ENCODE measurements at regions not wholly inside any gene's neighbourhood (a gene's known extent, or its start where the extent isn't known, plus 50 kb on each side); places are given as distances from the start of the nearest gene placed in this dataset.

- no peak overlapping the region for H3K9ac ChIP-seq (ENCODE audit: control insufficient read depth, insufficient read depth, low read length)
- in situ Hi-C loops (cut with MboI), result no loop called here
- no peaks in the 10 kb centered on the region for H3K27me3 ChIP-seq (replicated peaks in 1 of 2; ENCODE audit: control insufficient read depth in 2 of 2, insufficient read depth in 2 of 2, low read length in 1 of 2)
- DNase-seq (ENCODE audit: low read depth, low spot score) (no peak), FAIRE-seq (no peak), ATAC-seq (no peak)
- no peak overlapping the region for H3K4me2 ChIP-seq (ENCODE audit: control insufficient read depth, insufficient read depth)
- ChIA-PET RAD21 (ENCODE audit: unreplicated experiment) (no interaction called here), POLR2A (no interaction called here), SMC1A (ENCODE audit: uncharacterized antibody, unreplicated experiment) (interaction anchor here (1.5 to 2.2 kb wide), 2 partner anchors 14 to 70 kb away, joined by 3 to 5 read pairs; no protein-coding TSS in a partner anchor), CTCF (interaction anchor here (0.8 to 1.4 kb wide), 2 partner anchors 13 to 155 kb away, joined by 3 to 4 read pairs; no protein-coding TSS in a partner anchor)
- WGBS (ENCODE audit: insufficient coverage, insufficient replicate concordance, low lambda C conversion rate, missing lambda C conversion rate), result 96% methylated on average over 4 of the region's 4 CpGs
- intact Hi-C loops (cut with micrococcal nuclease; ENCODE audit: unreplicated experiment), result no loop called here
- H2AFZ ChIP-seq (ENCODE audit: control insufficient read depth, low read depth, low read length), result no peak overlapping the region
- no peak for TF ChIP-seq EED (IDR thresholded peaks at IDR 0.05; ENCODE audit: low read depth)
- no peak for TF ChIP-seq SMAD1 (IDR thresholded peaks at IDR 0.05; ENCODE audit: low read depth, partially characterized antibody)
- no peak for TF ChIP-seq RB1 (IDR thresholded peaks at IDR 0.05; ENCODE audit: borderline replicate concordance)
- H4K20me1 ChIP-seq (ENCODE audit: control insufficient read depth, insufficient read depth), result no peaks in the 10 kb centered on the region
- peaks cover 10% of the 10 kb centered on the region for H3K4me1 ChIP-seq (ENCODE audit: control insufficient read depth, insufficient read depth, low read length)
- H3K9me3 ChIP-seq (replicated peaks; ENCODE audit: control insufficient read depth, insufficient read depth, low read length), result no peaks in the 10 kb centered on the region
- H3K27ac ChIP-seq (ENCODE audit: control insufficient read depth, insufficient read depth), result no peak overlapping the region
- no TSS peak for BruUV-seq (replicated peaks)
- H3K79me2 ChIP-seq (ENCODE audit: control insufficient read depth, insufficient read depth, low read length), result no peaks in the 10 kb centered on the region
- H3K36me3 ChIP-seq (ENCODE audit: control insufficient read depth in 2 of 2, insufficient read depth in 2 of 2, low read length in 1 of 2), result no peaks in the 10 kb centered on the region
- no peak overlapping the region for H3K4me3 ChIP-seq
Measured at GRCh38 chr7:17146621-17147020, 151.8 kb upstream of the AHR start.

DNA sequence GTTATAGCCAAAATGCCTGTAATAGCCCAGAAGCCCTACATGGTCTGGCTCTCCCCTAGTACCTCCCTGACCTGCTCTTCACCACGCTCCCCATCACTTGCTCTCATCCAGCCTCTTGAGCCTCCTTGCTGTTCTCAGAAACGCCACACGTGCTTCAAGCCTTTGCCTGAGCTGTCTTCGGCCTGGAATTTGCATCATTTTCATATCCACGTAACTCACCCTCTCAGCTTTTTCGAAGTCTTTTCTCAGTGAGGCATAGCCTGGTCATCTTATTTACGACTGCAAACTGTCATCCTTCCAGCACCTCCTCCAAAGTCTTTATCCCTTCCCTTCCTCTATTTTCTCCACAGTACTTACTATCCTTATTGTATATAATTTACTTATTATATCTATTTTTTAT, 151.0 kb upstream of the AHR start:
- in situ Hi-C loops (cut with MboI), result no loop called here
- Histone ChIP-seq H3K36me3 (ENCODE audit: control insufficient read depth in 2 of 2, insufficient read depth in 2 of 2, low read length in 1 of 2) (no peaks in the 10 kb centered on the region), H3K27me3 (replicated peaks in 1 of 2; ENCODE audit: control insufficient read depth in 2 of 2, insufficient read depth in 2 of 2, low read length in 1 of 2) (no peaks in the 10 kb centered on the region), H3K27ac (ENCODE audit: control insufficient read depth, insufficient read depth) (no peak overlapping the region), H3K4me2 (ENCODE audit: control insufficient read depth, insufficient read depth) (no peak overlapping the region), H3K9me3 (replicated peaks; ENCODE audit: control insufficient read depth, insufficient read depth, low read length) (no peaks in the 10 kb centered on the region), H3K79me2 (ENCODE audit: control insufficient read depth, insufficient read depth, low read length) (no peaks in the 10 kb centered on the region), H3K4me3 (no peak overlapping the region), H3K9ac (ENCODE audit: control insufficient read depth, insufficient read depth, low read length) (no peak overlapping the region), H2AFZ (ENCODE audit: control insufficient read depth, low read depth, low read length) (no peak overlapping the region), H3K4me1 (ENCODE audit: control insufficient read depth, insufficient read depth, low read length) (peaks cover 12% of the 10 kb centered on the region), H4K20me1 (ENCODE audit: control insufficient read depth, insufficient read depth) (no peaks in the 10 kb centered on the region)
- TF ChIP-seq NFIC (IDR thresholded peaks at IDR 0.05; ENCODE audit: low read depth, low read length) (no peak), POLR2AphosphoS5 (IDR thresholded peaks at IDR 0.05; ENCODE audit: low read length) (no peak)
- FAIRE-seq (no peak), ATAC-seq (no peak), DNase-seq (ENCODE audit: low read depth, low spot score) (no peak)
- POLR2A ChIA-PET, result no interaction called here
- intact Hi-C loops (cut with micrococcal nuclease; ENCODE audit: unreplicated experiment), result no loop called here
- CTCF ChIA-PET, result interaction anchor here (1.4 kb wide), 1 partner anchor 154 kb away, joined by 4 read pairs; no protein-coding TSS in a partner anchor
- SMC1A ChIA-PET (ENCODE audit: uncharacterized antibody, unreplicated experiment), result interaction anchor here (0.6 to 2.2 kb wide), 3 partner anchors 15 to 161 kb away, joined by 3 to 5 read pairs (median 3); no protein-coding TSS in a partner anchor
- RAD21 ChIA-PET (ENCODE audit: unreplicated experiment), result no interaction called here
- no TSS peak for BruUV-seq (replicated peaks)
- 65% methylated on average over 7 of the region's 7 CpGs for WGBS (ENCODE audit: insufficient coverage, insufficient replicate concordance, low lambda C conversion rate, missing lambda C conversion rate)
